Body of pancreas (tissue), 4 donors: ENCODE measurements at regions not wholly inside any gene's neighbourhood (a gene's known extent, or its start where the extent isn't known, plus 50 kb on each side); places are given as distances from the start of the nearest gene placed in this dataset.

Source experiments
- POLR2A ChIP-seq, 3 donors: fragments of 450-650 bp; IDR thresholded peaks; one replicate each; pipeline ENCODE4 v1.6.1; 2016; ENCODE audit warnings: antibody characterized with exemption in 3 of 3, mild to moderate bottlenecking in 2 of 3
- TF ChIP-seq, protein P1 (sequence below), 7 experiments: fragments of 450-650 bp in 4 of 7; fragments of 200-600 bp in 3 of 7; sonication (generic) in 3 of 7; IDR thresholded peaks; one replicate each; pipeline ENCODE4 v1.5.1; 2016 to 2019; ENCODE audit warnings: antibody characterized with exemption in 7 of 7

DNA sequence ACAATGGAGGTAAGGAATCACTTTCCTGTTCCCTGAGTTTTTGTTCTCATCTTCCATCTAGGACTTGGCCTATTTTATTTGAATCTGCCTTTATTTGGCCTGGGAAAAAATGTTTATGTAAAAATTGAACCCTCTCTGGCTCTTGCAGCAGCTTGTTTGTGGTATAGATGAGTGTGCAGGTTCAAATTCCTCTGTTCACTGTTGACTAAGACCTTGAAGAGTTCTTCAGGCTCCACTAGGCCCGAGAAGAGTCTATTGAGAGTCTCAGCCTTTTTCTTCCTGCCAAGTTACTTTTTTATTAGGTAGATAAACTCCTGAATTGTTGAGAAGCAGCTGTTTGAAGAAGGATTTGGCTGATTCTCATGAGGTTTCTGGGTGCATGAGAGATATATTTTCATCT, 248.8 kb upstream of the ADGRL2 start:
- TF ChIP-seq, protein P1, sequence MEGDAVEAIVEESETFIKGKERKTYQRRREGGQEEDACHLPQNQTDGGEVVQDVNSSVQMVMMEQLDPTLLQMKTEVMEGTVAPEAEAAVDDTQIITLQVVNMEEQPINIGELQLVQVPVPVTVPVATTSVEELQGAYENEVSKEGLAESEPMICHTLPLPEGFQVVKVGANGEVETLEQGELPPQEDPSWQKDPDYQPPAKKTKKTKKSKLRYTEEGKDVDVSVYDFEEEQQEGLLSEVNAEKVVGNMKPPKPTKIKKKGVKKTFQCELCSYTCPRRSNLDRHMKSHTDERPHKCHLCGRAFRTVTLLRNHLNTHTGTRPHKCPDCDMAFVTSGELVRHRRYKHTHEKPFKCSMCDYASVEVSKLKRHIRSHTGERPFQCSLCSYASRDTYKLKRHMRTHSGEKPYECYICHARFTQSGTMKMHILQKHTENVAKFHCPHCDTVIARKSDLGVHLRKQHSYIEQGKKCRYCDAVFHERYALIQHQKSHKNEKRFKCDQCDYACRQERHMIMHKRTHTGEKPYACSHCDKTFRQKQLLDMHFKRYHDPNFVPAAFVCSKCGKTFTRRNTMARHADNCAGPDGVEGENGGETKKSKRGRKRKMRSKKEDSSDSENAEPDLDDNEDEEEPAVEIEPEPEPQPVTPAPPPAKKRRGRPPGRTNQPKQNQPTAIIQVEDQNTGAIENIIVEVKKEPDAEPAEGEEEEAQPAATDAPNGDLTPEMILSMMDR (IDR thresholded peaks at IDR 0.05): no peak
- TF ChIP-seq POLR2A (IDR thresholded peaks at IDR 0.05): no peak
